ENCODE measurements at regions not wholly inside any gene's neighbourhood (a gene's known extent, or its start where the extent isn't known, plus 50 kb on each side); places are given as distances from the start of the nearest gene placed in this dataset.

DNA sequence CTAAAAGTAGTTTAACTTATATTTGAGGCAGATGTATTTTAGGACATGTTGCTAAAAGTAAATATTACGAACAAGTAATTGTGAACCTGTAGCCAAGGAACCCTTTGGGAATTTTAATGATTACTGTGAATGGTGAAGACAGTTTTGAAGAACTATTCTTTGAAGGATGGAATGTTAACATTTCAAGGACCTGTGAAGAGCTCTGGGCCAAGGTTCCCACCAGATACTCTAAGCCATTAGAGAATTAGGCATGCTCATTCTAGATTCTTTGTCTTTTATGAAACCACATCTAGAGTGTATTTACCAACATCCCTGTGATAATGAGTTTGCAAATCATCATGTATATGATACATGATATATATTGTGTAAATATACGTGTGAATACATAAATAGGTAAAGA is 99.8 kb downstream of the SEPTIN7 start:
- TF ChIP-seq, protein P1, sequence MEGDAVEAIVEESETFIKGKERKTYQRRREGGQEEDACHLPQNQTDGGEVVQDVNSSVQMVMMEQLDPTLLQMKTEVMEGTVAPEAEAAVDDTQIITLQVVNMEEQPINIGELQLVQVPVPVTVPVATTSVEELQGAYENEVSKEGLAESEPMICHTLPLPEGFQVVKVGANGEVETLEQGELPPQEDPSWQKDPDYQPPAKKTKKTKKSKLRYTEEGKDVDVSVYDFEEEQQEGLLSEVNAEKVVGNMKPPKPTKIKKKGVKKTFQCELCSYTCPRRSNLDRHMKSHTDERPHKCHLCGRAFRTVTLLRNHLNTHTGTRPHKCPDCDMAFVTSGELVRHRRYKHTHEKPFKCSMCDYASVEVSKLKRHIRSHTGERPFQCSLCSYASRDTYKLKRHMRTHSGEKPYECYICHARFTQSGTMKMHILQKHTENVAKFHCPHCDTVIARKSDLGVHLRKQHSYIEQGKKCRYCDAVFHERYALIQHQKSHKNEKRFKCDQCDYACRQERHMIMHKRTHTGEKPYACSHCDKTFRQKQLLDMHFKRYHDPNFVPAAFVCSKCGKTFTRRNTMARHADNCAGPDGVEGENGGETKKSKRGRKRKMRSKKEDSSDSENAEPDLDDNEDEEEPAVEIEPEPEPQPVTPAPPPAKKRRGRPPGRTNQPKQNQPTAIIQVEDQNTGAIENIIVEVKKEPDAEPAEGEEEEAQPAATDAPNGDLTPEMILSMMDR (IDR thresholded peaks at IDR 0.05; ENCODE audit: insufficient read depth, low read length, poor library complexity, severe bottlenecking), result no peak
- no peak for TF ChIP-seq EZH2phosphoT487 (conservative IDR thresholded peaks at IDR 0.05; ENCODE audit: low read length)

Measured in SU-DHL-6 (cell line).